ENCODE measurements at regions not wholly inside any gene's neighbourhood (a gene's known extent, or its start where the extent isn't known, plus 50 kb on each side); places are given as distances from the start of the nearest gene placed in this dataset.

DNA sequence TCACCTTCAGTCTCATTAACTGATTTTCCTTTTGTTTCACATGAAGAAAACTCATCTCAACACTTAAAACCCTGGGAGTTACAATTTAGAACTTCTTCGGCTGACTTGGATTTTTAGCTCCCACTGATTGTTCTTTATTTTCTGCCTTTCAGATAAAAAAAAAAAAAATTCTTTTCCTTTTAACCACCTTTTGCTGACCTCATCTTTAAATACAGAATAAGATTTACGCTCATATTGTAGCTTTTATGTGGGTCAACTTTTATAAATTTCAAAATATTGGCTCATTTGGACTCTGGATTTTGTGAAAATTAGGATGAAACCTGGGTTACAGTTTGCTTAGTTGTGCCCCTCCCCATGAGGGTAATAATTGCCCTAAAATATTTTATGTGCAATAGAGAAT lies 659.3 kb downstream of the ZNF674 start:
- H3K4me3 ChIP-seq (ENCODE audit: low read depth in 1 of 2, low read length in 2 of 2) = no peak overlapping the region

DNA sequence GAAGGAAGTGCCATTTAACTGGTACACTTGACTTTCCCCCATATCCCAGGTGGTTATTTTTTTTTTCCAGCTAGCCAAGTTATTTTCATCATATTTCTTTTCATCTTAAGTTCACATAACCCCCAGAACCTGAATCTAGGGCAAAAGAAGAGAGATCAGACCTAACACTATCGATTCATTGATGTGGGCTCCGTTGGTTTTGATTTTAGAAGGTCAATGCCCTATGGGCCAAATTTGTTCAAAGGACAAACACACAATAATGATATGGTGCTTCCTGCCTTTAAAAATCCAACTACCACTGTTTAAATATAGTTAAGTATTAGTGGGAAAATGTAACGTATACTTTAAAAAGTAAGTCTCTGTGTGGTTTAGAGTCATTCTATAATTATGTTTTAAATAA lies 665.7 kb downstream of the ZNF674 start:
- Histone ChIP-seq H3K27me3 (ENCODE audit: control insufficient read depth in 1 of 2, insufficient read depth in 2 of 2, low read length in 2 of 2) (no peaks in the 10 kb centered on the region), H3K9me3 (ENCODE audit: control insufficient read depth in 1 of 2, low read length in 2 of 2) (no peaks in the 10 kb centered on the region), H3K27ac (ENCODE audit: low read depth, low read length) (no peak overlapping the region), H3K4me1 (ENCODE audit: control insufficient read depth in 1 of 2, insufficient read depth in 2 of 2, low read length in 2 of 2) (no peaks in the 10 kb centered on the region), H3K4me3 (ENCODE audit: low read depth in 1 of 2, low read length in 2 of 2) (no peak overlapping the region), H3K36me3 (ENCODE audit: control insufficient read depth in 1 of 2, insufficient read depth in 2 of 2, low read length in 2 of 2) (no peaks in the 10 kb centered on the region), H3K9ac (ENCODE audit: low read depth in 1 of 2, low read length in 2 of 2) (no peak overlapping the region)

More for the DNA sequence above, 659.3 kb downstream of the ZNF674 start:
- Histone ChIP-seq H3K9me3 (ENCODE audit: control insufficient read depth in 1 of 2, low read length in 2 of 2) (no peaks in the 10 kb centered on the region), H3K27ac (ENCODE audit: low read depth, low read length) (no peak overlapping the region), H3K27me3 (ENCODE audit: control insufficient read depth in 1 of 2, insufficient read depth in 2 of 2, low read length in 2 of 2) (no peaks in the 10 kb centered on the region), H3K9ac (ENCODE audit: low read depth in 1 of 2, low read length in 2 of 2) (no peak overlapping the region), H3K4me1 (ENCODE audit: control insufficient read depth in 1 of 2, insufficient read depth in 2 of 2, low read length in 2 of 2) (no peaks in the 10 kb centered on the region), H3K36me3 (ENCODE audit: control insufficient read depth in 1 of 2, insufficient read depth in 2 of 2, low read length in 2 of 2) (no peaks in the 10 kb centered on the region)

DNA sequence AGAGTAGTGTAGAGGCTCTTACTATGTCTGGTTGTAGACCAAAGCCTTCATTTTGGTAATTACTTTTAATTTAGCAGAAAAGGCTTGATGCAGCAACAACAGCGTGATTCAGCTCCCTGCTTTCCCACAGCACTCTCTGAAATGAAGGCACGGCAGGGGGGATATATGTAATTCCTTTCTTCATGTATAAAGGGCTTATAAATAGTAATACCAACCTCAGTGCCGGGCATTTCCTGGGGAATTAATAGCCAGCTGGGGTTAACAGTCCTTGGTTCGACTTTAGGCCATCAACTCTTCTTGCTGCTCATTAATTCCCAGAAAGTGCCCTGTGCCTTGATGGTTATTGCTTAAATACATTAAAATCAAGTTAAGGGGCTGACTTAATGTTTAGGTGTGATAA lies 669.0 kb downstream of the ZNF674 start:
- Histone ChIP-seq H3K4me3 (ENCODE audit: low read depth in 1 of 2, low read length in 2 of 2) (no peak overlapping the region), H3K27me3 (ENCODE audit: control insufficient read depth in 1 of 2, insufficient read depth in 2 of 2, low read length in 2 of 2) (no peaks in the 10 kb centered on the region), H3K9me3 (ENCODE audit: control insufficient read depth in 1 of 2, low read length in 2 of 2) (no peaks in the 10 kb centered on the region), H3K9ac (ENCODE audit: low read depth in 1 of 2, low read length in 2 of 2) (no peak overlapping the region), H3K4me1 (ENCODE audit: control insufficient read depth in 1 of 2, insufficient read depth in 2 of 2, low read length in 2 of 2) (no peaks in the 10 kb centered on the region), H3K36me3 (ENCODE audit: control insufficient read depth in 1 of 2, insufficient read depth in 2 of 2, low read length in 2 of 2) (no peaks in the 10 kb centered on the region), H3K27ac (ENCODE audit: low read depth, low read length) (no peak overlapping the region)

DNA sequence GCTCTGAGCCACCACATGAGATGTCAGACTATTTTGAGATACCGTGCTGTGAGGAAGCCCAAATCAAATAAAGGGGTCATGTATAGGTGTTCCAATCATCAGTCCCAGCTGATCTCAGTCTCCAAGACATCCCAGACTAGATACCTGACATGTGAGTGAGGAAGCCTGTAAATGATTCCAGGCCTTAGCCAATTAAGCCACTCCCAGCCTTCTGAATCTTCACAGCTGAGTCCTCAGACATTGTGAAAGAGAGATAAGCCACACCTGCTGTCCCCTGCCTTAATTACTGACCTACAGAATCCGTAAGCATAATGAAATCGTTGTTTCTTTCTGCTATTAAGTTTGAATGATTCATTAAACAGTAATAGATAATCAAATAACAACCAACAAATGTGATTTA lies 671.4 kb downstream of the ZNF674 start:
- Histone ChIP-seq H3K27me3 (ENCODE audit: control insufficient read depth in 1 of 2, insufficient read depth in 2 of 2, low read length in 2 of 2) (no peaks in the 10 kb centered on the region), H3K27ac (ENCODE audit: low read depth, low read length) (no peak overlapping the region), H3K9me3 (ENCODE audit: control insufficient read depth in 1 of 2, low read length in 2 of 2) (no peaks in the 10 kb centered on the region), H3K36me3 (ENCODE audit: control insufficient read depth in 1 of 2, insufficient read depth in 2 of 2, low read length in 2 of 2) (no peaks in the 10 kb centered on the region), H3K9ac (ENCODE audit: low read depth in 1 of 2, low read length in 2 of 2) (no peak overlapping the region), H3K4me1 (ENCODE audit: control insufficient read depth in 1 of 2, insufficient read depth in 2 of 2, low read length in 2 of 2) (no peaks in the 10 kb centered on the region), H3K4me3 (ENCODE audit: low read depth in 1 of 2, low read length in 2 of 2) (no peak overlapping the region)

DNA sequence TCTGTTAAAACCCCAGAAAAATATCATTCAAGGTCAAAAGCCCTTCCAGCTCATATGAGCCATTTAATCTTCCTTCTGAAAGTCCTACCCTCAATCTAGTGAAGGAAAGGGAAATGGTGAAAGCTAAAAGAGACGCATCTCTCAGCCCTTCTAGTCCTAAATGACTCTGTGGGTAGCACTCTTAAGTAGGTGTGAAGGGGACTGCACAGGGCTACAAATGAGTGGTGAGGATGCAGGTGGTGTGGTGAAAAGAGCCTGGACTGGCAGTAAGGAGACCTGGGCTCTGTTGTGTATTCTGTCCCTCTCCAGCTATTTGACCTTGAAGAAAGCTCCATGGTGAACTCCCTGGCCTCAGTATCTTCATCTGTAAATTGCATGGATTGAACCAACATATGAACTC lies 671.8 kb upstream of the DIPK2B start:
- H3K27ac ChIP-seq (ENCODE audit: low read depth, low read length) = no peak overlapping the region
- no peak overlapping the region for H3K9ac ChIP-seq (ENCODE audit: low read depth in 1 of 2, low read length in 2 of 2)
- no peaks in the 10 kb centered on the region for H3K27me3 ChIP-seq (ENCODE audit: control insufficient read depth in 1 of 2, insufficient read depth in 2 of 2, low read length in 2 of 2)
- H3K9me3 ChIP-seq (ENCODE audit: control insufficient read depth in 1 of 2, low read length in 2 of 2) = no peaks in the 10 kb centered on the region
- H3K4me3 ChIP-seq (ENCODE audit: low read depth in 1 of 2, low read length in 2 of 2) = no peak overlapping the region
- no peaks in the 10 kb centered on the region for H3K36me3 ChIP-seq (ENCODE audit: control insufficient read depth in 1 of 2, insufficient read depth in 2 of 2, low read length in 2 of 2)
- H3K4me1 ChIP-seq (ENCODE audit: control insufficient read depth in 1 of 2, insufficient read depth in 2 of 2, low read length in 2 of 2) = no peaks in the 10 kb centered on the region

DNA sequence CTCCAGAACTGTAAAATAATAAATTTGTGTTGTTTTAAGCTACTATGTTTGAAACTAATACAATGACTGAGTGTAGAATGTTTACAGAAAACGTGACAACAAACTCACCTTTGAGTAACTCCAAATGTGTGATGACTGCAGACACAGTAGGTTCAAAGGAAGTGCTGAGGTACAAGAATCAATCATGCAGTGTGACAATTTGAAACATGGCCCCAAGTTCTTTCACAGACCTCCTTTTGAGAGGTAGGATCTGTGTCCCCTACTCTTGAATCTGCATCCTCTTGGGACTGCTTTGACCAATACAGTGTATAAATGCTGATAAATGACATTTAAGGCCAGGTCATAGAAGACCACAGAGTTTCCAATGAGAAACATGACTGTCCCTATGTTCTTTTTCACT lies 667.7 kb upstream of the DIPK2B start:
- H3K4me3 ChIP-seq (ENCODE audit: low read depth in 1 of 2, low read length in 2 of 2) = no peak overlapping the region
- H3K9ac ChIP-seq (ENCODE audit: low read depth in 1 of 2, low read length in 2 of 2) = no peak overlapping the region
- H3K36me3 ChIP-seq (ENCODE audit: control insufficient read depth in 1 of 2, insufficient read depth in 2 of 2, low read length in 2 of 2) = no peaks in the 10 kb centered on the region
- H3K27ac ChIP-seq (ENCODE audit: low read depth, low read length) = no peak overlapping the region
- no peaks in the 10 kb centered on the region for H3K9me3 ChIP-seq (ENCODE audit: control insufficient read depth in 1 of 2, low read length in 2 of 2)
- no peaks in the 10 kb centered on the region for H3K4me1 ChIP-seq (ENCODE audit: control insufficient read depth in 1 of 2, insufficient read depth in 2 of 2, low read length in 2 of 2)
- H3K27me3 ChIP-seq (ENCODE audit: control insufficient read depth in 1 of 2, insufficient read depth in 2 of 2, low read length in 2 of 2) = no peaks in the 10 kb centered on the region

DNA sequence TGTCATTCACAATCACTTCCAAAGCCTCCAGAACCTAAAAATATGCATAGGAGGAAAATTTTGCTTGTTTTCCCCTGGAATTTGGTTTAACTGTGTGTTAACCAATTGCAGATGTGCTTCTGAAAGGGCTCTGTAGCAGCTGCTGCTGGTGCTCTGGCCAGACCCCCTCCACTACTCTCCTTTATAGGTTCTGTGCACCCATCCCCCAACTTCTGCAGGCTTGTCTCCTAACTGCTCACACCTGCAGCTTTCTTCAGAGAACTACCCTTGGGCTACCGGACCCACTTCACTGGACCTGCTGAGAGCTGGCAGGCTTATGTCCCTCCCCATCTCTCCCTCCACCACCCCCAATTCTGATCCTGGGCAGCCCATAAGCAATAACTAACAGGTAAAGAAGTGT lies 662.1 kb upstream of the DIPK2B start:
- no peaks in the 10 kb centered on the region for H3K36me3 ChIP-seq (ENCODE audit: control insufficient read depth in 1 of 2, insufficient read depth in 2 of 2, low read length in 2 of 2)
- no peaks in the 10 kb centered on the region for H3K9me3 ChIP-seq (ENCODE audit: control insufficient read depth in 1 of 2, low read length in 2 of 2)
- H3K4me3 ChIP-seq (ENCODE audit: low read depth in 1 of 2, low read length in 2 of 2) = no peak overlapping the region
- no peak overlapping the region for H3K27ac ChIP-seq (ENCODE audit: low read depth, low read length)
- no peaks in the 10 kb centered on the region for H3K4me1 ChIP-seq (ENCODE audit: control insufficient read depth in 1 of 2, insufficient read depth in 2 of 2, low read length in 2 of 2)
- H3K27me3 ChIP-seq (ENCODE audit: control insufficient read depth in 1 of 2, insufficient read depth in 2 of 2, low read length in 2 of 2) = no peaks in the 10 kb centered on the region
- no peak overlapping the region for H3K9ac ChIP-seq (ENCODE audit: low read depth in 1 of 2, low read length in 2 of 2)

DNA sequence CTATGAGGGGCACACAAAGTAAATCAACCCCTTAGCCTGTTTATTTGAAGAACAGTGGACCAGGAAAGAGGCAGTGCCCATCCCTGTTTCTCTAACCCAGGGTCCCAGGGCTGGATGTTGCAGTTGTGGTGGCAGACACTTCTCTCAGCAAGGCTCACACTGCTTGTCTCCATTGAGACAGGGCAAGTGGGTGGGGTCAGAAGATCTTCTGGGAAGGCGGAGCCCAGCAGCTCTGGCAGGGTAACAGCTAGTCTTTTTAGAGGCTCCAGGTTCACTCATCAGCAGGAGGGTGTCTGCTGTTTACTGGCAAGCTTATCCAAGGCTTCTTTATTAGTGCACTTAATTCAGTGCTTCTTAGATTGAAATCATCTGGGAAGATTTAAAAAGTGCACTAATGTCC lies 659.8 kb upstream of the DIPK2B start:
- H3K27ac ChIP-seq (ENCODE audit: low read depth, low read length) = no peak overlapping the region
- H3K4me1 ChIP-seq (ENCODE audit: control insufficient read depth in 1 of 2, insufficient read depth in 2 of 2, low read length in 2 of 2) = no peaks in the 10 kb centered on the region
- H3K4me3 ChIP-seq (ENCODE audit: low read depth in 1 of 2, low read length in 2 of 2) = no peak overlapping the region

DNA sequence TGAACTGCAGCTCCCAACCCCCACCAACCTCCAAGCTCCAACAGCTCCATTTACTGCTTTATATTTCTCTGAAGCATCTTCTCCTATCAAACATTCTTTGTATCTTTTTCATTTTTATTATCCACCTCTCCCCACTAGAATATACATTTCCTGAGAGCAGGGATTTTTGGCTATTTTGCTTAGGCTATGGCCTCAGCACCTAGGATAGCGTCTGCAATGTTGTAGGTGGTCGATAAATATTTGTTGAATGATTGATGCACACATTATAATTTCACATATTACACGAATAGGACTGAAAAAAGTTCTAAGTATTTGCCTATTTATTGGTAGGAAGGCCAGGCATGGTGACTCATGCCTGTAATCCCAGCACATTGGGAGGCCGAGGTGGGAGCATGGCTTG lies 658.7 kb upstream of the DIPK2B start:
- no peaks in the 10 kb centered on the region for H3K36me3 ChIP-seq (ENCODE audit: control insufficient read depth in 1 of 2, insufficient read depth in 2 of 2, low read length in 2 of 2)
- H3K27ac ChIP-seq (ENCODE audit: low read depth, low read length) = no peak overlapping the region
- H3K9ac ChIP-seq (ENCODE audit: low read depth in 1 of 2, low read length in 2 of 2) = no peak overlapping the region
- no peaks in the 10 kb centered on the region for H3K4me1 ChIP-seq (ENCODE audit: control insufficient read depth in 1 of 2, insufficient read depth in 2 of 2, low read length in 2 of 2)
- no peaks in the 10 kb centered on the region for H3K27me3 ChIP-seq (ENCODE audit: control insufficient read depth in 1 of 2, insufficient read depth in 2 of 2, low read length in 2 of 2)
- H3K9me3 ChIP-seq (ENCODE audit: control insufficient read depth in 1 of 2, low read length in 2 of 2) = no peaks in the 10 kb centered on the region
- H3K4me3 ChIP-seq (ENCODE audit: low read depth in 1 of 2, low read length in 2 of 2) = no peak overlapping the region

More for the DNA sequence above, 659.8 kb upstream of the DIPK2B start:
- H3K9ac ChIP-seq (ENCODE audit: low read depth in 1 of 2, low read length in 2 of 2) = no peak overlapping the region
- H3K27me3 ChIP-seq (ENCODE audit: control insufficient read depth in 1 of 2, insufficient read depth in 2 of 2, low read length in 2 of 2) = no peaks in the 10 kb centered on the region
- no peaks in the 10 kb centered on the region for H3K36me3 ChIP-seq (ENCODE audit: control insufficient read depth in 1 of 2, insufficient read depth in 2 of 2, low read length in 2 of 2)
- no peaks in the 10 kb centered on the region for H3K9me3 ChIP-seq (ENCODE audit: control insufficient read depth in 1 of 2, low read length in 2 of 2)

DNA sequence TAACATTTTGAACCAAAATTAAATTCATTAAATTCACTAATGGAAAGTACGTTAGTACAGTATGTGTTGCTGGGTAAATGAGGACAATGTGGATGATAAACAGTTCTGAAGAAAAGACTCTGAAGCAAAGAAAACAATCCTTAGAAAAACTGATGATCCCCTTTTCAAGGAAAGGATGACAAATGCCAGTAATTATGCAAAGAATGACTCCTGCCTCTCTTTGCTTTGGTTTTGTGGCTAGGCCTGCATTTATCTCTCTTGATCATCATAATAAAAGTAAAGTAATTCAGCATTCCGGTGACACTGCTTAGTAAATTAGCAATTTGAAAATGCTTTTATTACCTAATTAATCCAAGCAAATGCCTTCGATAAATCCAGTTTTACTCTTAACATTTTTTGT lies 652.2 kb upstream of the DIPK2B start:
- no peaks in the 10 kb centered on the region for H3K9me3 ChIP-seq (ENCODE audit: control insufficient read depth in 1 of 2, low read length in 2 of 2)
- no peaks in the 10 kb centered on the region for H3K27me3 ChIP-seq (ENCODE audit: control insufficient read depth in 1 of 2, insufficient read depth in 2 of 2, low read length in 2 of 2)

DNA sequence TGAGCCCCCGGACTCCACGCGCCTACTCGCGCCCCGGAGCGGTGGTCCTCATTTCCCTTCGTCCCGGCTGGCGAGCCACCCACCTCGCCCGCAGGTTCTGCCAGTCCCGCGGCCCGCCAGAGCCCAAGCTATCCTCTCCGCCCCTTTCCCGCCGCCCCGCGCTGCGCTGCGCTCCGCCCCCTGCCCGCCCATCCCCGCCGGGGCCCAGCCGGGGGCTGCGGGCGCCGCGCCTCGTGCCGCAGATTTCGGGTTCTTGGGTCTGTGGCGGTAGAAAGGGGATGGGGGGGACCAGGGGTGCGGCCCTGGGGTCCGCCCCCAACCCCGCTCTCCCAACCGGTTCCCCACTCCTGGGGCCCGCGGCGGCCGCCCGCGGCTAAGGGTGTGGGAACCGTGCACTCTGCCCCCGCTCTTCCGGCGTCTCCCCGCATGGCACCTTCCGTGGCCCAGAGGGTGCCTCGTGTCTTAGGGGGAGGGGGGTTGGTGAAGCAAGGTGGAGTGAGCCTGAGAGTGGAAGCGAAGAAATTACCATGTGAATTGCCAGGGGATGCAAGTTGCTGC lies 650.8 kb upstream of the DIPK2B start:
- H3K27me3 ChIP-seq (ENCODE audit: control insufficient read depth in 1 of 2, insufficient read depth in 2 of 2, low read length in 2 of 2) = no peaks in the 10 kb centered on the region
- H3K4me1 ChIP-seq (ENCODE audit: control insufficient read depth in 1 of 2, insufficient read depth in 2 of 2, low read length in 2 of 2) = no peaks in the 10 kb centered on the region
- peak overlapping the region in 1 of 2 donors; percentile 70 for H3K9ac ChIP-seq (ENCODE audit: low read depth in 1 of 2, low read length in 2 of 2)
- peak overlapping the region; percentile 79 to 84 for H3K4me3 ChIP-seq (ENCODE audit: low read depth in 1 of 2, low read length in 2 of 2)
- no peaks in the 10 kb centered on the region for H3K36me3 ChIP-seq (ENCODE audit: control insufficient read depth in 1 of 2, insufficient read depth in 2 of 2, low read length in 2 of 2)
- H3K9me3 ChIP-seq (ENCODE audit: control insufficient read depth in 1 of 2, low read length in 2 of 2) = no peaks in the 10 kb centered on the region
- H3K27ac ChIP-seq (ENCODE audit: low read depth, low read length) = no peak overlapping the region

More for the DNA sequence above, 652.2 kb upstream of the DIPK2B start:
- Histone ChIP-seq H3K4me3 (ENCODE audit: low read depth in 1 of 2, low read length in 2 of 2) (no peak overlapping the region), H3K27ac (ENCODE audit: low read depth, low read length) (no peak overlapping the region), H3K4me1 (ENCODE audit: control insufficient read depth in 1 of 2, insufficient read depth in 2 of 2, low read length in 2 of 2) (no peaks in the 10 kb centered on the region), H3K36me3 (ENCODE audit: control insufficient read depth in 1 of 2, insufficient read depth in 2 of 2, low read length in 2 of 2) (no peaks in the 10 kb centered on the region), H3K9ac (ENCODE audit: low read depth in 1 of 2, low read length in 2 of 2) (no peak overlapping the region)
